Spleen (tissue), 11 donors: ENCODE measurements at regions not wholly inside any gene's neighbourhood (a gene's known extent, or its start where the extent isn't known, plus 50 kb on each side); places are given as distances from the start of the nearest gene placed in this dataset.
A peak's percentile ranks its signal among the peaks of the same experiment; 100 is the strongest.

ENCODE experiments used
- DNase-seq: peaks from one replicate; pipeline ENCODE4 v3.0.0-alpha.2; 2020
- H3K27ac ChIP-seq, 8 donors: fragments of 200-600 bp; sonication (generic) in 7 of 8; 1 replicate in 4 of 8; 2 replicates in 4 of 8; pipeline versions ENCODE4 v1.5.0 to v1.8.0; 2016 to 2021; ENCODE audit warnings: inconsistent platforms in 4 of 8, mild to moderate bottlenecking in 4 of 8, moderate library complexity in 1 of 8
- H3K27me3 ChIP-seq, 7 donors: fragments of 200-600 bp; sonication (generic) in 6 of 7; replicated peaks in 1 of 7; 1 replicate in 4 of 7; 2 replicates in 3 of 7; pipeline versions ENCODE4 v1.5.0 to v1.8.0; 2016 to 2021; ENCODE audit warnings: inconsistent platforms in 3 of 7, mild to moderate bottlenecking in 1 of 7
- H3K36me3 ChIP-seq, 6 donors: fragments of 200-600 bp; sonication (generic) in 5 of 6; 1 replicate in 4 of 6; 2 replicates in 2 of 6; pipeline versions ENCODE4 v1.5.0 to v1.8.0; 2016 to 2021; ENCODE audit warnings: inconsistent platforms in 2 of 6
- H3K4me1 ChIP-seq, 6 donors: fragments of 200-600 bp; sonication (generic) in 5 of 6; 1 replicate in 3 of 6; 2 replicates in 3 of 6; pipeline versions ENCODE4 v1.5.0 to v1.8.0; 2016 to 2021; ENCODE audit warnings: inconsistent platforms in 3 of 6
- H3K4me3 ChIP-seq, 8 donors: fragments of 200-600 bp; sonication (generic) in 7 of 8; 1 replicate in 4 of 8; 2 replicates in 4 of 8; pipeline versions ENCODE4 v1.5.0 to v1.8.0; 2016 to 2021; ENCODE audit warnings: inconsistent platforms in 4 of 8, mild to moderate bottlenecking in 4 of 8, moderate library complexity in 2 of 8
- H3K9me3 ChIP-seq, 8 donors: fragments of 200-600 bp; sonication (generic) in 7 of 8; 1 replicate in 4 of 8; 2 replicates in 4 of 8; pipeline versions ENCODE4 v1.5.0 to v1.8.0; 2016 to 2021; ENCODE audit warnings: inconsistent platforms in 4 of 8
- POLR2A ChIP-seq, 3 donors: fragments of 450-650 bp; IDR thresholded peaks; one replicate each; pipeline ENCODE4 v1.5.1; 2017; ENCODE audit warnings: antibody characterized with exemption in 3 of 3, mild to moderate bottlenecking in 1 of 3
- POLR2AphosphoS5 ChIP-seq, 3 donors: sonication (generic); formaldehyde crosslinking; IDR thresholded peaks; one replicate each; pipeline ENCODE4 v1.5.1; 2017; ENCODE audit warnings: antibody characterized with exemption in 3 of 3
- WGBS, 5 donors: extraction: QIAGEN DNeasy Blood & Tissue Kit in 3 of 5; methylation state at CpG; one replicate each; pipeline versions ENCODE4 v1.1.5 to v1.1.7; 2013 to 2018; 5-methylcytosine and 5-hydroxymethylcytosine counted together
- intact Hi-C: fragments of 100-400 bp; cut with DNase I; formaldehyde crosslinking; loops from one replicate; pipeline ENCODE4 v1.15.0; 2023; ENCODE audit warnings: low total_unique reads
- TF ChIP-seq, protein P1 (sequence below), 11 experiments: fragments of 200-600 bp in 7 of 11; fragments of 450-650 bp in 4 of 11; sonication (generic) in 4 of 11; IDR thresholded peaks in 8 of 11; conservative IDR thresholded peaks in 3 of 11; 1 replicate in 7 of 11; 2 replicates in 4 of 11; pipeline versions ENCODE4 v1.4.0 to v1.8.0; 2016 to 2021; ENCODE audit warnings: antibody characterized with exemption in 11 of 11, inconsistent platforms in 4 of 11, mild to moderate bottlenecking in 1 of 11
- donor health status: healthy with polysubstance abuse.
- donor health status: DM: no; HTN: no; CAD: no; lungs with moderate emphysema.
- donor health status: DM: no; HTN: no; CAD: no.
- donor health status: Bipolar disorder and iron deficiency.
- donor health status: healthy.
- donor health status: DM: no; HTN: no; CAD: no.
- donor health status: DM: yes; HTN: yes; CAD: no.

- Histone ChIP-seq H3K27ac (no peak overlapping the region), H3K4me1 (no peaks in the 10 kb centered on the region), H3K4me3 (no peak overlapping the region), H3K9me3 (no peaks in the 10 kb centered on the region), H3K36me3 (no peaks in the 10 kb centered on the region), H3K27me3 (no peaks in the 10 kb centered on the region)
- TF ChIP-seq, protein P1, sequence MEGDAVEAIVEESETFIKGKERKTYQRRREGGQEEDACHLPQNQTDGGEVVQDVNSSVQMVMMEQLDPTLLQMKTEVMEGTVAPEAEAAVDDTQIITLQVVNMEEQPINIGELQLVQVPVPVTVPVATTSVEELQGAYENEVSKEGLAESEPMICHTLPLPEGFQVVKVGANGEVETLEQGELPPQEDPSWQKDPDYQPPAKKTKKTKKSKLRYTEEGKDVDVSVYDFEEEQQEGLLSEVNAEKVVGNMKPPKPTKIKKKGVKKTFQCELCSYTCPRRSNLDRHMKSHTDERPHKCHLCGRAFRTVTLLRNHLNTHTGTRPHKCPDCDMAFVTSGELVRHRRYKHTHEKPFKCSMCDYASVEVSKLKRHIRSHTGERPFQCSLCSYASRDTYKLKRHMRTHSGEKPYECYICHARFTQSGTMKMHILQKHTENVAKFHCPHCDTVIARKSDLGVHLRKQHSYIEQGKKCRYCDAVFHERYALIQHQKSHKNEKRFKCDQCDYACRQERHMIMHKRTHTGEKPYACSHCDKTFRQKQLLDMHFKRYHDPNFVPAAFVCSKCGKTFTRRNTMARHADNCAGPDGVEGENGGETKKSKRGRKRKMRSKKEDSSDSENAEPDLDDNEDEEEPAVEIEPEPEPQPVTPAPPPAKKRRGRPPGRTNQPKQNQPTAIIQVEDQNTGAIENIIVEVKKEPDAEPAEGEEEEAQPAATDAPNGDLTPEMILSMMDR (IDR thresholded peaks at IDR 0.05 in 8 of 11, conservative IDR thresholded peaks at IDR 0.05 in 3 of 11), result no peak
- no peak for TF ChIP-seq POLR2A (IDR thresholded peaks at IDR 0.05)
- TF ChIP-seq POLR2AphosphoS5 (IDR thresholded peaks at IDR 0.05), result no peak
- intact Hi-C loops, result no loop called here
- DNase-seq, result no peak
- WGBS, 5 donors, result 68 to 74% (median 72%) methylated on average over 4 of the region's 4 CpGs
Observed at GRCh38 chr6:105603788-105604586, 201.1 kb upstream of the PREP start.

- TF ChIP-seq, protein P1 (IDR thresholded peaks at IDR 0.05 in 8 of 11, conservative IDR thresholded peaks at IDR 0.05 in 3 of 11), result no peak
- TF ChIP-seq POLR2AphosphoS5 (IDR thresholded peaks at IDR 0.05) (peak in 1 of 3 donors; percentile 66), POLR2A (IDR thresholded peaks at IDR 0.05) (no peak)
- peak overlapping the region in 2 of 8 donors; percentile 10 to 39 for H3K4me3 ChIP-seq
- no peaks in the 10 kb centered on the region for H3K36me3 ChIP-seq
- H3K27me3 ChIP-seq, result no peaks in the 10 kb centered on the region
- no peaks in the 10 kb centered on the region for H3K9me3 ChIP-seq
- H3K4me1 ChIP-seq, result no peaks in the 10 kb centered on the region
- DNase-seq, result no peak
- intact Hi-C loops, result no loop called here
- WGBS, 5 donors, result 55 to 71% (median 65%) methylated on average over 7 of the region's 7 CpGs
- H3K27ac ChIP-seq, result peak overlapping the region in 5 of 8 donors; percentile 44 to 70 (median 64)
Observed at GRCh38 chr6:105601541-105602236, 198.8 kb upstream of the PREP start.

DNA sequence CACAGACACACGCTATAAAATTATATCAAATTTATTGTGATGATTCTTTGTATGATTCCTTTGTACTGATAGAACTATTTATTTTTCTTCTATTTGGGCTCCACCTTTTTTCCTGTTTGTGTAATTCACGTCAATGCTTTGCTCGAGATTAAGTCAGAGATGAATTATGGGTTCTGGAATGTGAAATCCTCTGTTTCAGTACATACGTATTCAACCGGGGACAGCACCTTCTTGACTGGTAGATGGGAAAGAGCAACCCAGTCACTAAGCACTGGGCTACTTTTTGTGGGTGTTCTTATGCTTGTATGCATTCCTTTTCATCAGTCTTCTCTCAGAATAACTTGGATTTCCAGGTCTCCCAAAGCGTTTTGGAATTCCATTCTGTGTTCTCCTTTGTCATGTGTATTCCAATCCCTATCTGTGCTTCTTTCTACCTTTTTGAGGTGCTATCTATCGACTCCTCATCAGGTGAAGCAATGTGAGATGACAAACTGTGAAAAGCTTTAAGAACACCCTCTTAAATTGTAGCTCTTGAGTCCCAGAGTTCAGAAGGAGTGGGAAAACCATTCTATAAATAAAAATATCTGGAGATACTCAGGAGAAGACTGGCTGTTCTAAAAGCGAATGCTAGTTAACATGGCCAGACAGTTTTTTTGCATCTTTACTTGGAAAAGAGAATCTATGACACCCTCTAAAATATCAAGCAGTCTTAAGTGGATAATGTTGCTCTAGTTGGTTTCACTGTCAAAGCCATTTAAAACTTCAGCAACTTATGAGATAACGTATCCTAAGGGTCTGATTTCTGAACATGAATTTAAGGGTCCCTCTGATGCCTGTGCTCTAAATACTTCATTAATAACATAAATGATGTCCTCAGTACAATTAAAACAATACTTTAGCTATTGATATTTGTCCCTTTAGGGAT lies 197.7 kb upstream of the PREP start:
- TF ChIP-seq, protein P1 (IDR thresholded peaks at IDR 0.05 in 8 of 11, conservative IDR thresholded peaks at IDR 0.05 in 3 of 11), result no peak
- TF ChIP-seq POLR2A (IDR thresholded peaks at IDR 0.05) (no peak), POLR2AphosphoS5 (IDR thresholded peaks at IDR 0.05) (no peak)
- no peaks in the 10 kb centered on the region for H3K9me3 ChIP-seq
- H3K36me3 ChIP-seq, result no peaks in the 10 kb centered on the region
- no peaks in the 10 kb centered on the region for H3K4me1 ChIP-seq
- WGBS, 5 donors, result 84 to 87% (median 84%) methylated on average over 9 of the region's 9 CpGs
- intact Hi-C loops, result no loop called here
- H3K27me3 ChIP-seq, result no peaks in the 10 kb centered on the region
- DNase-seq, result no peak
- peak overlapping the region in 4 of 8 donors; percentile 45 to 70 (median 66) for H3K27ac ChIP-seq
- no peak overlapping the region for H3K4me3 ChIP-seq
